ENCODE measurements at regions not wholly inside any gene's neighbourhood (a gene's known extent, or its start where the extent isn't known, plus 50 kb on each side); places are given as distances from the start of the nearest gene placed in this dataset.
A peak's percentile ranks its signal among the peaks of the same experiment; 100 is the strongest.
"Not testable (repeated sequence)": the region's sequence is repeated elsewhere in the genome, so short reads cannot be mapped to it uniquely, and the experiment has no call there.

DNA sequence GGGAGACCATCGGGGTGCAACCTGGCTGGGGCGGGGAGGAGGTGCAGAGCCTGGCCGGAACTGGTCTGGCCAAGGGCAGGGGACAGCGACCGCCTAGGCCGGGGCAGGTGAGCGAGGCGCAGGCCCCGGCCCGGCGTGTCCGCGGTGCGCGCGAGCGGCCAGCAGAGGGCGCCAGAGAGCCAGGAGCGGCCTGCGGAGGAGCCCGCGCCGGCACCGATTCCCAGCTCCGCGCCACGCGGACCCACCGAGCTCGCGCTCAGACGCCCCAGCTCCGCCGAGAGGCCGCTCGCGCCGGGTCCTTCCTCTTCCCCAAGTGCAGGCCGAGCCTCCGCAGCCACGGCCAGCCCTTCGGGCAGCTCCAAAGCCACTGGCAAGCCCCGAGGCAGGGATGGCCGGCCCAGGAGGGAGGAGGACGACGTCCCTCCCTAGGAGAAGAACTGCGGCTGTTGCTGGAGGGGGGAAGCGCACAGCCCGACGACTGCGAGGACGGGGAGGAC is 128.9 kb upstream of the HMX1 start:
- not testable (repeated sequence) for H3K23ac ChIP-seq (ENCODE audit: insufficient read length, low read depth, low read length); H2BK15ac ChIP-seq (ENCODE audit: low read depth, low read length); H3K23me2 ChIP-seq (ENCODE audit: insufficient read length, low read depth, low read length, poor library complexity, severe bottlenecking); H3T11ph ChIP-seq (ENCODE audit: low read length); H3K27ac Mint-ChIP-seq; H3K9ac ChIP-seq (ENCODE audit: extremely low read depth, insufficient read length, low read length); H4K8ac ChIP-seq (replicated peaks; ENCODE audit: insufficient read length, low read depth, low read length); H3K9me3 ChIP-seq (ENCODE audit: control insufficient read depth, low read depth, low read length); H3K79me2 ChIP-seq (ENCODE audit: insufficient read depth, low read length); H2BK120ac ChIP-seq (ENCODE audit: low read depth, low read length, poor library complexity, severe bottlenecking); H3K79me1 ChIP-seq (ENCODE audit: insufficient read depth, low read depth, low read length, poor library complexity, severe bottlenecking); H3K14ac ChIP-seq (ENCODE audit: insufficient read depth, low read length); H3K27ac ChIP-seq (ENCODE audit: insufficient read length, low read depth, low read length); H3K27me3 ChIP-seq (ENCODE audit: insufficient read depth, low read length); H2BK12ac ChIP-seq (ENCODE audit: insufficient read length, low read depth, low read length); H2BK20ac ChIP-seq (ENCODE audit: low read depth, low read length, poor library complexity, severe bottlenecking); H4K5ac ChIP-seq (ENCODE audit: insufficient read length, low read depth, low read length); H4K91ac ChIP-seq (ENCODE audit: insufficient read length, low read depth, low read length); H2BK5ac ChIP-seq (ENCODE audit: insufficient read length, low read length); H4K20me1 ChIP-seq (ENCODE audit: control insufficient read depth, insufficient read depth, insufficient read length); H3K4ac ChIP-seq (ENCODE audit: low read depth, low read length); H3K18ac ChIP-seq (ENCODE audit: insufficient read length, low read depth, low read length); H2AFZ ChIP-seq (ENCODE audit: low read length); H3K56ac ChIP-seq (ENCODE audit: insufficient read length, low read depth, low read length); H3K4me1 ChIP-seq (ENCODE audit: insufficient read depth, low read length); H3K36me3 Mint-ChIP-seq (ENCODE audit: insufficient read depth in 1 of 3, low read depth in 3 of 3); H2AK5ac ChIP-seq (ENCODE audit: insufficient read length, low read length)
- WGBS (ENCODE audit: extremely low coverage, insufficient read length, low lambda C conversion rate), result no CpG with 5 or more reads among the region's 52 CpGs
- peaks cover 15 to 66% of the 10 kb centered on the region in 2 experiments for H3K9me3 Mint-ChIP-seq
- peak; percentile 53 for DNase-seq
- peak overlapping the region; percentile 47 to 77 for H3K4me3 Mint-ChIP-seq
- peaks cover 47% of the 10 kb centered on the region for H3K27me3 Mint-ChIP-seq (ENCODE audit: low read depth)
- TF ChIP-seq, protein P1, sequence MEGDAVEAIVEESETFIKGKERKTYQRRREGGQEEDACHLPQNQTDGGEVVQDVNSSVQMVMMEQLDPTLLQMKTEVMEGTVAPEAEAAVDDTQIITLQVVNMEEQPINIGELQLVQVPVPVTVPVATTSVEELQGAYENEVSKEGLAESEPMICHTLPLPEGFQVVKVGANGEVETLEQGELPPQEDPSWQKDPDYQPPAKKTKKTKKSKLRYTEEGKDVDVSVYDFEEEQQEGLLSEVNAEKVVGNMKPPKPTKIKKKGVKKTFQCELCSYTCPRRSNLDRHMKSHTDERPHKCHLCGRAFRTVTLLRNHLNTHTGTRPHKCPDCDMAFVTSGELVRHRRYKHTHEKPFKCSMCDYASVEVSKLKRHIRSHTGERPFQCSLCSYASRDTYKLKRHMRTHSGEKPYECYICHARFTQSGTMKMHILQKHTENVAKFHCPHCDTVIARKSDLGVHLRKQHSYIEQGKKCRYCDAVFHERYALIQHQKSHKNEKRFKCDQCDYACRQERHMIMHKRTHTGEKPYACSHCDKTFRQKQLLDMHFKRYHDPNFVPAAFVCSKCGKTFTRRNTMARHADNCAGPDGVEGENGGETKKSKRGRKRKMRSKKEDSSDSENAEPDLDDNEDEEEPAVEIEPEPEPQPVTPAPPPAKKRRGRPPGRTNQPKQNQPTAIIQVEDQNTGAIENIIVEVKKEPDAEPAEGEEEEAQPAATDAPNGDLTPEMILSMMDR (conservative IDR thresholded peaks at IDR 0.05), result peak; percentile 71
- H3K4me1 Mint-ChIP-seq, result peaks cover 5 to 13% of the 10 kb centered on the region in 2 experiments
- H3K4me2 ChIP-seq (ENCODE audit: insufficient read depth, insufficient read length, low read length), result peak overlapping the region; percentile 18

- not testable (repeated sequence) for H3K23me2 ChIP-seq (ENCODE audit: insufficient read length, low read depth, low read length, poor library complexity, severe bottlenecking); DNase-seq; H3K79me2 ChIP-seq (ENCODE audit: insufficient read depth, low read length); H2BK12ac ChIP-seq (ENCODE audit: insufficient read length, low read depth, low read length); H3K27me3 ChIP-seq (ENCODE audit: insufficient read depth, low read length); H3K4me2 ChIP-seq (ENCODE audit: insufficient read depth, insufficient read length, low read length); H3K14ac ChIP-seq (ENCODE audit: insufficient read depth, low read length); H3K79me1 ChIP-seq (ENCODE audit: insufficient read depth, low read depth, low read length, poor library complexity, severe bottlenecking); H3T11ph ChIP-seq (ENCODE audit: low read length); H3K9me3 ChIP-seq (ENCODE audit: control insufficient read depth, low read depth, low read length); H3K4me3 Mint-ChIP-seq; H3K4me1 Mint-ChIP-seq; H2BK15ac ChIP-seq (ENCODE audit: low read depth, low read length); H3K4ac ChIP-seq (ENCODE audit: low read depth, low read length); H2BK120ac ChIP-seq (ENCODE audit: low read depth, low read length, poor library complexity, severe bottlenecking); H3K23ac ChIP-seq (ENCODE audit: insufficient read length, low read depth, low read length); H2AFZ ChIP-seq (ENCODE audit: low read length); H3K27ac ChIP-seq (ENCODE audit: insufficient read length, low read depth, low read length); H3K27ac Mint-ChIP-seq; H4K91ac ChIP-seq (ENCODE audit: insufficient read length, low read depth, low read length); H2BK20ac ChIP-seq (ENCODE audit: low read depth, low read length, poor library complexity, severe bottlenecking); H3K18ac ChIP-seq (ENCODE audit: insufficient read length, low read depth, low read length); H2BK5ac ChIP-seq (ENCODE audit: insufficient read length, low read length); H4K20me1 ChIP-seq (ENCODE audit: control insufficient read depth, insufficient read depth, insufficient read length); H4K5ac ChIP-seq (ENCODE audit: insufficient read length, low read depth, low read length); H2AK5ac ChIP-seq (ENCODE audit: insufficient read length, low read length); H3K4me1 ChIP-seq (ENCODE audit: insufficient read depth, low read length); H3K56ac ChIP-seq (ENCODE audit: insufficient read length, low read depth, low read length); H3K9ac ChIP-seq (ENCODE audit: extremely low read depth, insufficient read length, low read length); H3K36me3 Mint-ChIP-seq (ENCODE audit: insufficient read depth in 1 of 3, low read depth in 3 of 3); H4K8ac ChIP-seq (replicated peaks; ENCODE audit: insufficient read length, low read depth, low read length)
- WGBS (ENCODE audit: extremely low coverage, insufficient read length, low lambda C conversion rate), result no CpG with 5 or more reads among the region's 15 CpGs
- peaks cover 28 to 66% of the 10 kb centered on the region in 2 experiments for H3K9me3 Mint-ChIP-seq
- peaks cover 26% of the 10 kb centered on the region for H3K27me3 Mint-ChIP-seq (ENCODE audit: low read depth)
Observed at GRCh38 chr4:8992981-8993380, 121.3 kb upstream of the HMX1 start.

All from H9 (cell line).